Activated CD4-positive, alpha-beta memory T cell treated with anti-CD3 and anti-CD28 coated beads for 36 hours (primary cell): ENCODE measurements at regions not wholly inside any gene's neighbourhood (a gene's known extent, or its start where the extent isn't known, plus 50 kb on each side); places are given as distances from the start of the nearest gene placed in this dataset.

Experiments used
- CTCF ChIA-PET: fragments of 350-600 bp; sonication (Branson Sonifier 250); formaldehyde crosslinking; loops from one replicate; lab custom pipeline; 2021; ENCODE audit warnings: antibody characterized with exemption, inconsistent platforms; lab: Charles Lee
- POLR2A ChIA-PET: fragments of 350-600 bp; sonication (Branson Sonifier 250); formaldehyde crosslinking; loops from one replicate; lab custom pipeline; 2021; ENCODE audit warnings: antibody characterized with exemption; lab: Charles Lee
- DNase-seq: peaks from one replicate; pipeline ENCODE4 v3.0.0-alpha.2; 2020
- H3K27ac Mint-ChIP-seq: one replicate; pipeline ENCODE4 v1.8.0; 2021; ENCODE audit warnings: mixed read lengths
- H3K27me3 Mint-ChIP-seq: one replicate; pipeline ENCODE4 v1.8.0; 2021; ENCODE audit warnings: mixed read lengths
- H3K36me3 Mint-ChIP-seq: one replicate; pipeline ENCODE4 v1.8.0; 2021; ENCODE audit warnings: mixed read lengths
- H3K4me1 Mint-ChIP-seq: one replicate; pipeline ENCODE4 v1.8.0; 2021; ENCODE audit warnings: low read depth, mixed read lengths
- H3K4me3 Mint-ChIP-seq: one replicate; pipeline ENCODE4 v1.8.0; 2021; ENCODE audit warnings: mild to moderate bottlenecking, mixed read lengths
- H3K9me3 Mint-ChIP-seq: one replicate; pipeline ENCODE4 v1.8.0; 2021; ENCODE audit warnings: mixed read lengths
- intact Hi-C: fragments of 100-400 bp; cut with micrococcal nuclease; formaldehyde crosslinking; loops from one replicate; pipeline ENCODE4 v1.15.1; 2023

- ChIA-PET CTCF (no interaction called here), POLR2A (no interaction called here)
- no peak for DNase-seq
- intact Hi-C loops, result no loop called here
- H3K9me3 Mint-ChIP-seq, result no peaks in the 10 kb centered on the region
- no peak overlapping the region for H3K4me3 Mint-ChIP-seq
- no peaks in the 10 kb centered on the region for H3K27me3 Mint-ChIP-seq
- no peaks in the 10 kb centered on the region for H3K4me1 Mint-ChIP-seq
- no peaks in the 10 kb centered on the region for H3K36me3 Mint-ChIP-seq
- no peak overlapping the region for H3K27ac Mint-ChIP-seq
Measured at GRCh38 chr6:113481910-113482309, 375.2 kb upstream of the MARCKS start.

- H3K9me3 Mint-ChIP-seq, result no peaks in the 10 kb centered on the region
- H3K27ac Mint-ChIP-seq, result no peak overlapping the region
- no peak for DNase-seq
- no peaks in the 10 kb centered on the region for H3K27me3 Mint-ChIP-seq
- CTCF ChIA-PET, result no interaction called here
- POLR2A ChIA-PET, result no interaction called here
- H3K4me1 Mint-ChIP-seq, result no peaks in the 10 kb centered on the region
- intact Hi-C loops, result no loop called here
- no peak overlapping the region for H3K4me3 Mint-ChIP-seq
- H3K36me3 Mint-ChIP-seq, result no peaks in the 10 kb centered on the region
Measured at GRCh38 chr6:113482771-113483170, 374.4 kb upstream of the MARCKS start.

- H3K4me1 Mint-ChIP-seq, result no peaks in the 10 kb centered on the region
- no peak for DNase-seq
- H3K36me3 Mint-ChIP-seq, result no peaks in the 10 kb centered on the region
- no peak overlapping the region for H3K4me3 Mint-ChIP-seq
- no peaks in the 10 kb centered on the region for H3K9me3 Mint-ChIP-seq
- CTCF ChIA-PET, result no interaction called here
- intact Hi-C loops, result no loop called here
- POLR2A ChIA-PET, result no interaction called here
- H3K27me3 Mint-ChIP-seq, result no peaks in the 10 kb centered on the region
- H3K27ac Mint-ChIP-seq, result no peak overlapping the region
Measured at GRCh38 chr6:113486199-113486598, 370.9 kb upstream of the MARCKS start.

GRCh38 chr6:113487489-113488058, 369.6 kb upstream of the MARCKS start:
- no peak for DNase-seq
- POLR2A ChIA-PET, result no interaction called here
- Mint-ChIP-seq H3K4me1 (no peaks in the 10 kb centered on the region), H3K27ac (no peak overlapping the region), H3K27me3 (no peaks in the 10 kb centered on the region), H3K4me3 (no peak overlapping the region), H3K36me3 (no peaks in the 10 kb centered on the region), H3K9me3 (no peaks in the 10 kb centered on the region)
- CTCF ChIA-PET, result no interaction called here
- intact Hi-C loops, result no loop called here

- Mint-ChIP-seq H3K36me3 (no peaks in the 10 kb centered on the region), H3K4me3 (no peak overlapping the region), H3K27me3 (no peaks in the 10 kb centered on the region), H3K27ac (no peak overlapping the region), H3K4me1 (no peaks in the 10 kb centered on the region), H3K9me3 (no peaks in the 10 kb centered on the region)
- POLR2A ChIA-PET, result no interaction called here
- intact Hi-C loops, result no loop called here
- no peak for DNase-seq
- CTCF ChIA-PET, result no interaction called here
Measured at GRCh38 chr6:113488061-113488460, 369.1 kb upstream of the MARCKS start.

GRCh38 chr6:113488812-113489685, 368.1 kb upstream of the MARCKS start:
- ChIA-PET CTCF (no interaction called here), POLR2A (no interaction called here)
- DNase-seq, result no peak
- no peak overlapping the region for H3K4me3 Mint-ChIP-seq
- H3K27me3 Mint-ChIP-seq, result no peaks in the 10 kb centered on the region
- intact Hi-C loops, result no loop called here
- H3K4me1 Mint-ChIP-seq, result no peaks in the 10 kb centered on the region
- no peaks in the 10 kb centered on the region for H3K9me3 Mint-ChIP-seq
- H3K27ac Mint-ChIP-seq, result no peak overlapping the region
- H3K36me3 Mint-ChIP-seq, result no peaks in the 10 kb centered on the region

- no peak overlapping the region for H3K27ac Mint-ChIP-seq
- no peaks in the 10 kb centered on the region for H3K4me1 Mint-ChIP-seq
- no peak for DNase-seq
- CTCF ChIA-PET, result no interaction called here
- no peaks in the 10 kb centered on the region for H3K27me3 Mint-ChIP-seq
- H3K36me3 Mint-ChIP-seq, result no peaks in the 10 kb centered on the region
- POLR2A ChIA-PET, result no interaction called here
- no peaks in the 10 kb centered on the region for H3K9me3 Mint-ChIP-seq
- intact Hi-C loops, result no loop called here
- H3K4me3 Mint-ChIP-seq, result no peak overlapping the region
Measured at GRCh38 chr6:113489952-113490746, 367.0 kb upstream of the MARCKS start.

GRCh38 chr6:113491376-113491775, 365.8 kb upstream of the MARCKS start:
- Mint-ChIP-seq H3K27me3 (no peaks in the 10 kb centered on the region), H3K36me3 (no peaks in the 10 kb centered on the region), H3K27ac (no peak overlapping the region), H3K9me3 (no peaks in the 10 kb centered on the region), H3K4me1 (no peaks in the 10 kb centered on the region), H3K4me3 (no peak overlapping the region)
- intact Hi-C loops, result no loop called here
- ChIA-PET CTCF (no interaction called here), POLR2A (no interaction called here)
- no peak for DNase-seq

GRCh38 chr6:113493991-113494390, 363.2 kb upstream of the MARCKS start:
- Mint-ChIP-seq H3K4me3 (no peak overlapping the region), H3K27ac (no peak overlapping the region), H3K36me3 (no peaks in the 10 kb centered on the region), H3K4me1 (no peaks in the 10 kb centered on the region), H3K27me3 (no peaks in the 10 kb centered on the region), H3K9me3 (no peaks in the 10 kb centered on the region)
- no peak for DNase-seq
- intact Hi-C loops, result no loop called here
- ChIA-PET POLR2A (no interaction called here), CTCF (no interaction called here)

- no peak overlapping the region for H3K27ac Mint-ChIP-seq
- CTCF ChIA-PET, result no interaction called here
- intact Hi-C loops, result no loop called here
- H3K27me3 Mint-ChIP-seq, result no peaks in the 10 kb centered on the region
- DNase-seq, result no peak
- H3K4me1 Mint-ChIP-seq, result no peaks in the 10 kb centered on the region
- H3K36me3 Mint-ChIP-seq, result no peaks in the 10 kb centered on the region
- POLR2A ChIA-PET, result no interaction called here
- no peaks in the 10 kb centered on the region for H3K9me3 Mint-ChIP-seq
- H3K4me3 Mint-ChIP-seq, result no peak overlapping the region
Measured at GRCh38 chr6:113495521-113495920, 361.6 kb upstream of the MARCKS start.

GRCh38 chr6:113496166-113496565, 361.0 kb upstream of the MARCKS start:
- ChIA-PET POLR2A (no interaction called here), CTCF (no interaction called here)
- Mint-ChIP-seq H3K27ac (no peak overlapping the region), H3K27me3 (no peaks in the 10 kb centered on the region), H3K4me3 (no peak overlapping the region), H3K4me1 (no peaks in the 10 kb centered on the region), H3K36me3 (no peaks in the 10 kb centered on the region), H3K9me3 (no peaks in the 10 kb centered on the region)
- DNase-seq, result no peak
- intact Hi-C loops, result no loop called here

- Mint-ChIP-seq H3K36me3 (no peaks in the 10 kb centered on the region), H3K27me3 (no peaks in the 10 kb centered on the region), H3K4me1 (no peaks in the 10 kb centered on the region), H3K9me3 (no peaks in the 10 kb centered on the region), H3K4me3 (no peak overlapping the region), H3K27ac (no peak overlapping the region)
- DNase-seq, result no peak
- ChIA-PET POLR2A (no interaction called here), CTCF (no interaction called here)
- intact Hi-C loops, result no loop called here
Measured at GRCh38 chr6:113500221-113500620, 356.9 kb upstream of the MARCKS start.
